Right forelimb (tissue), 1 donor: ENCODE measurements at regions not wholly inside any gene's neighbourhood (a gene's known extent, or its start where the extent isn't known, plus 50 kb on each side); places are given as distances from the start of the nearest gene placed in this dataset.
"Not testable (repeated sequence)": the region's sequence is repeated elsewhere in the genome, so short reads cannot be mapped to it uniquely, and the experiment has no call there.

ENCODE experiments used
- DNase-seq: peaks from one replicate; pipeline ENCODE4 v3.0.0-alpha.2; 2018

GRCh38 chr21:13907385-13907784 is 297.8 kb downstream of the POTED start:
- DNase-seq = not testable (repeated sequence)

- not testable (repeated sequence) for DNase-seq
Measured at GRCh38 chr21:13896596-13897247, 287.1 kb downstream of the POTED start.

GRCh38 chr21:13893617-13894016 is 284.0 kb downstream of the POTED start:
- DNase-seq = not testable (repeated sequence)

- DNase-seq = not testable (repeated sequence)
Measured at GRCh38 chr21:13893025-13893424, 283.4 kb downstream of the POTED start.

GRCh38 chr21:13892146-13892751 is 282.7 kb downstream of the POTED start:
- not testable (repeated sequence) for DNase-seq

GRCh38 chr21:13889176-13889575 is 279.6 kb downstream of the POTED start:
- DNase-seq = not testable (repeated sequence)

GRCh38 chr21:13883641-13884395 is 274.2 kb downstream of the POTED start:
- not testable (repeated sequence) for DNase-seq

- not testable (repeated sequence) for DNase-seq
Measured at GRCh38 chr21:13877503-13877902, 267.9 kb downstream of the POTED start.

- DNase-seq = not testable (repeated sequence)
Measured at GRCh38 chr21:13876999-13877398, 267.4 kb downstream of the POTED start.

GRCh38 chr21:13874001-13874400 is 264.4 kb downstream of the POTED start:
- not testable (repeated sequence) for DNase-seq

GRCh38 chr21:13854638-13855037 is 245.1 kb downstream of the POTED start:
- DNase-seq = no peak

- DNase-seq = not testable (repeated sequence)
Measured at GRCh38 chr21:13850808-13851207, 241.2 kb downstream of the POTED start.

- not testable (repeated sequence) for DNase-seq
Measured at GRCh38 chr21:13849489-13849888, 239.9 kb downstream of the POTED start.

GRCh38 chr21:13846718-13847117 is 237.1 kb downstream of the POTED start:
- not testable (repeated sequence) for DNase-seq

GRCh38 chr21:13844574-13844973 is 235.0 kb downstream of the POTED start:
- DNase-seq = not testable (repeated sequence)

- not testable (repeated sequence) for DNase-seq
Measured at GRCh38 chr21:13843081-13843480, 233.5 kb downstream of the POTED start.

GRCh38 chr21:13827666-13828065 is 218.1 kb downstream of the POTED start:
- not testable (repeated sequence) for DNase-seq

- DNase-seq = no peak
Measured at GRCh38 chr21:13827201-13827600, 217.6 kb downstream of the POTED start.

- not testable (repeated sequence) for DNase-seq
Measured at GRCh38 chr21:13826511-13826910, 216.9 kb downstream of the POTED start.

- not testable (repeated sequence) for DNase-seq
Measured at GRCh38 chr21:13825218-13825778, 215.7 kb downstream of the POTED start.

- DNase-seq = not testable (repeated sequence)
Measured at GRCh38 chr21:13820286-13820685, 210.7 kb downstream of the POTED start.

- DNase-seq = not testable (repeated sequence)
Measured at GRCh38 chr21:13812191-13812590, 202.6 kb downstream of the POTED start.

GRCh38 chr21:13810559-13810958 is 201.0 kb downstream of the POTED start:
- DNase-seq = not testable (repeated sequence)
